ENCODE measurements at regions not wholly inside any gene's neighbourhood (a gene's known extent, or its start where the extent isn't known, plus 50 kb on each side); places are given as distances from the start of the nearest gene placed in this dataset.

GRCh38 chr7:39825401-39825980, 124.6 kb upstream of the CDK13 start:
- intact Hi-C loops (cut with micrococcal nuclease) (no loop called here), dilution Hi-C loops (cut with MboI; ENCODE audit: extremely low pct_ligation_motif_present, low sequenced_read_pairs) (no loop called here)
- Histone ChIP-seq H3K9ac (replicated peaks; ENCODE audit: extremely low read depth, insufficient read depth, low read length) (no peak overlapping the region), H3K4me2 (ENCODE audit: insufficient read depth, low read length) (no peak overlapping the region), H3K9me1 (replicated peaks; ENCODE audit: control insufficient read depth, extremely low read depth, insufficient read depth, low read length) (no peaks in the 10 kb centered on the region), H3K36me3 (ENCODE audit: control insufficient read depth in 2 of 2, extremely low read depth in 1 of 2, insufficient read depth in 2 of 2, low read length in 2 of 2) (no peaks in the 10 kb centered on the region), H3K4me1 (ENCODE audit: control insufficient read depth, extremely low read depth, insufficient read depth, low read length) (no peaks in the 10 kb centered on the region), H3K79me2 (ENCODE audit: control insufficient read depth, insufficient read depth, low read length) (no peaks in the 10 kb centered on the region), H3K4me3 (replicated peaks in 1 of 3; ENCODE audit: insufficient read depth in 1 of 3, low read depth in 1 of 3, low read length in 3 of 3) (no peak overlapping the region), H3K27ac (ENCODE audit: insufficient read depth, low read depth, low read length) (no peak overlapping the region), H2AFZ (ENCODE audit: low read depth, low read length) (no peak overlapping the region), H3K27me3 (ENCODE audit: control insufficient read depth in 2 of 2, insufficient read depth in 2 of 2, low read length in 2 of 2) (peaks cover 12 to 34% of the 10 kb centered on the region in 2 experiments), H3K9me3 (replicated peaks; ENCODE audit: control insufficient read depth, insufficient read depth, low read length) (no peaks in the 10 kb centered on the region), H4K20me1 (replicated peaks; ENCODE audit: control insufficient read depth, extremely low read depth, insufficient read depth, low read length) (no peaks in the 10 kb centered on the region)
- TF ChIP-seq MYC (IDR thresholded peaks at IDR 0.05; ENCODE audit: low read depth, low read length) (no peak), JUN (IDR thresholded peaks at IDR 0.05; ENCODE audit: borderline replicate concordance, insufficient read depth, insufficient read length, low read depth) (no peak), EZH2 (IDR thresholded peaks at IDR 0.05; ENCODE audit: borderline replicate concordance, low read depth, low read length, severe bottlenecking) (no peak), FOS (IDR thresholded peaks at IDR 0.05; ENCODE audit: borderline replicate concordance, insufficient read depth, low read length) (no peak), GATA2 (IDR thresholded peaks at IDR 0.05; ENCODE audit: insufficient read depth, insufficient read length, low read depth, low read length) (no peak), POLR2A (IDR thresholded peaks at IDR 0.05; ENCODE audit: low read depth, low read length) (no peak), POLR2AphosphoS5 (IDR thresholded peaks at IDR 0.05; ENCODE audit: insufficient read depth, low read depth, low read length) (no peak), CTCF (IDR thresholded peaks at IDR 0.05; ENCODE audit: extremely low read depth in 1 of 2, insufficient read depth in 1 of 2, low read depth in 1 of 2, low read length in 2 of 2) (no peak)
- FAIRE-seq (no peak), DNase-seq (ENCODE audit: low read depth, low spot score) (no peak)
- ChIA-PET CTCF (interaction anchor here (0.6 to 1.4 kb wide), 3 partner anchors 18 to 1197 kb away, joined by 3 to 5 read pairs (median 3); no protein-coding TSS in a partner anchor), POLR2A (no interaction called here)
- no TSS peak for BruUV-seq (replicated peaks)

All from endothelial cell of umbilical vein (primary cell).